Muscle of leg (tissue), 3 donors: ENCODE measurements at regions not wholly inside any gene's neighbourhood (a gene's known extent, or its start where the extent isn't known, plus 50 kb on each side); places are given as distances from the start of the nearest gene placed in this dataset.

Experiments used
- DNase-seq: peaks from one replicate; pipeline ENCODE4 v3.0.0; 2013
- H3K27ac ChIP-seq: one replicate; pipeline ENCODE4 v1.5.1; 2013; ENCODE audit warnings: mild to moderate bottlenecking, low read length, control low read depth
- H3K27me3 ChIP-seq: one replicate; pipeline ENCODE4 v1.6.1; 2013; ENCODE audit warnings: low read length; ENCODE audit not compliant: control insufficient read depth, insufficient read depth
- H3K36me3 ChIP-seq: one replicate; pipeline ENCODE4 v1.6.1; 2013; ENCODE audit warnings: low read length; ENCODE audit not compliant: control insufficient read depth, insufficient read depth
- H3K4me1 ChIP-seq: one replicate; pipeline ENCODE4 v1.6.1; 2013; ENCODE audit warnings: low read length; ENCODE audit not compliant: control insufficient read depth, insufficient read depth
- H3K4me3 ChIP-seq: one replicate; pipeline ENCODE4 v1.5.1; 2013; ENCODE audit warnings: low read length, control low read depth
- H3K9me3 ChIP-seq: replicated peaks from 2 replicates; pipeline ENCODE4 v1.6.1; 2013; ENCODE audit warnings: low read depth, low read length; ENCODE audit not compliant: control insufficient read depth
- WGBS: methylation state at CpG from one replicate; pipeline ENCODE4 v1.1.5; 2013; ENCODE audit warnings: missing lambda C conversion rate; ENCODE audit not compliant: insufficient coverage; 5-methylcytosine and 5-hydroxymethylcytosine counted together

- Histone ChIP-seq H3K4me3 (no peak overlapping the region), H3K27me3 (peaks cover 43% of the 10 kb centered on the region), H3K4me1 (peaks cover 11% of the 10 kb centered on the region), H3K36me3 (no peaks in the 10 kb centered on the region), H3K9me3 (no peaks in the 10 kb centered on the region), H3K27ac (no peak overlapping the region)
- DNase-seq = no peak
- WGBS = 48% methylated on average over 8 of the region's 9 CpGs
Observed at GRCh38 chr10:69750011-69750373, 51.7 kb upstream of the COL13A1 start.

- no peak overlapping the region for H3K4me3 ChIP-seq
- H3K36me3 ChIP-seq = no peaks in the 10 kb centered on the region
- H3K9me3 ChIP-seq = no peaks in the 10 kb centered on the region
- 33% methylated on average over 3 of the region's 4 CpGs for WGBS
- H3K4me1 ChIP-seq = peaks cover 11% of the 10 kb centered on the region
- peaks cover 43% of the 10 kb centered on the region for H3K27me3 ChIP-seq
- DNase-seq = no peak
- H3K27ac ChIP-seq = no peak overlapping the region
Observed at GRCh38 chr10:69750725-69751124, 51.0 kb upstream of the COL13A1 start.

- no peaks in the 10 kb centered on the region for H3K36me3 ChIP-seq
- no peak for DNase-seq
- H3K4me3 ChIP-seq = no peak overlapping the region
- peaks cover 43% of the 10 kb centered on the region for H3K27me3 ChIP-seq
- H3K4me1 ChIP-seq = peaks cover 11% of the 10 kb centered on the region
- WGBS = 50% methylated on average over 1 of the region's 4 CpGs
- no peaks in the 10 kb centered on the region for H3K9me3 ChIP-seq
- no peak overlapping the region for H3K27ac ChIP-seq
Observed at GRCh38 chr10:69751214-69751613, 50.5 kb upstream of the COL13A1 start.
